ENCODE measurements at regions not wholly inside any gene's neighbourhood (a gene's known extent, or its start where the extent isn't known, plus 50 kb on each side); places are given as distances from the start of the nearest gene placed in this dataset.

DNA sequence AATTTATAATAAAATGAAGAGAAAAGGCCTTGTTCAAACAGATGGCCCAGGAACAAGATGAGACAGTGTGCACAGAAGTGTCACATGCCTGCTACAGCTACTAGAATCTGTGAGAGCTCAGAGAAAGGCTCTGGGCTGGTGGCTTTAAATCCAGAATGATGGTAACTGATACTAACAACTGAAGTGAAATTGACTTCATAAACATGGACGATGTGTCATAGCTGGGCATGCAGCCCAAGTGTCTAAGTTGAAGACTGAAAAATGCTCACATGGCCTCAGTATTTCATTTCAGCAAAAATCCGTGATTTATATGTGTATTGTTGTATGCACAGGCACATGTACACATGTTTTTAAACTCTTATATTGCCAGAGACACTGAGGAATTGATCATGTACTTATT is 208.3 kb upstream of the RUNX1 start:
- Histone ChIP-seq H3K4me1 (ENCODE audit: control insufficient read depth, insufficient read depth, low read length, unreplicated experiment) (peaks cover 54% of the 10 kb centered on the region), H2AFZ (ENCODE audit: low read length, unreplicated experiment) (peak overlapping the region; percentile 67), H3K27me3 (ENCODE audit: insufficient read depth, low read length) (no peaks in the 10 kb centered on the region), H3K79me2 (ENCODE audit: control insufficient read depth, insufficient read depth, low read length, unreplicated experiment) (no peaks in the 10 kb centered on the region), H3K4me3 (ENCODE audit: low read depth, low read length) (peak overlapping the region; percentile 51), H3K36me3 (ENCODE audit: insufficient read depth, low read length) (no peaks in the 10 kb centered on the region), H3K27ac (ENCODE audit: low read depth, low read length) (peak overlapping the region; percentile 95)

DNA sequence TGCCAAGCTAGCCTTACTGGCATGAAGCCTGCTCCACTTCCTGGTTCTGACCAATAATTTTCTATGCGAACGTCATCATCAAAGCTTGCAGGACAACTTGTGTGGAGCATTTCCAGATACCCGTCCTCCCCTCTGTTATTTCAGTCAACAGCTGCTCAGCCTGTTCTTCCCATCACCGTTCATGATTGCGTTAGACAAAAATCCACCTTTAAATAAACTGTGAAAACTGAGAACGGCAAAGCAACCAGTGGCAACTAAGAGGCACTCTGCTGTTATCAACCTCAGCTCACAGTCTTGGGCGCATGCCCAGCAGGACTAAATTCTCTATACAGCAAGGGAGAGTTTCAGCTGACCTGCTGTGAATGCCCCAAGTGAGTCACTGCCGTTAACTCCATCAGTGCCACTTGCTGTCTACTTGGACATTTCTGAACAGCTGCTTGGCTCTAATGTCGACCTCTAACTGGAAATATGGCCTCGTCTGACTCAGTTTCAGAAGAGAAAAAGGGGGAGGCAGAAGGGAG is 207.4 kb upstream of the RUNX1 start:
- Histone ChIP-seq H3K27me3 (ENCODE audit: insufficient read depth, low read length) (no peaks in the 10 kb centered on the region), H2AFZ (ENCODE audit: low read length, unreplicated experiment) (peak overlapping the region; percentile 55), H3K27ac (ENCODE audit: low read depth, low read length) (peak overlapping the region; percentile 95), H3K4me1 (ENCODE audit: control insufficient read depth, insufficient read depth, low read length, unreplicated experiment) (peaks cover 55% of the 10 kb centered on the region), H3K4me3 (ENCODE audit: low read depth, low read length) (peak overlapping the region; percentile 51), H3K36me3 (ENCODE audit: insufficient read depth, low read length) (no peaks in the 10 kb centered on the region), H3K79me2 (ENCODE audit: control insufficient read depth, insufficient read depth, low read length, unreplicated experiment) (no peaks in the 10 kb centered on the region)

DNA sequence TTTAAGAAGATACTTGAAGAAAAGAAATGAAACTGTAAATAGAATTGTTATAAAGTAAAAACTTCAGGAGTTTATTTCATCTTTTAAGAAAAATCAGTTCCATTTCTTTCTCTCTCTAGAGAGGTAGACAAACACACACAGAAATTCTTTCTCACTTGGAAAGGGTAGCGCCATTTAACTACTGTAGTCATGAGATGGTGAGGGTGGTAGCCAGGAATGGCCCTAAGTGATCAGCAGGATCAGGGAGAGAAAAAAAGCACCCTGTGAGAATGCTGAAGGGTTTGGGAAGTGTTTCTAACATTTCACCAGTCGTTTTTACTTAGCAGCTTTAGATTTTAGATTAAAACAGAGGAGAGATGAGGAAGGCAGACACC is 205.7 kb upstream of the RUNX1 start:
- Histone ChIP-seq H3K27me3 (ENCODE audit: insufficient read depth, low read length) (no peaks in the 10 kb centered on the region), H3K36me3 (ENCODE audit: insufficient read depth, low read length) (no peaks in the 10 kb centered on the region), H3K4me1 (ENCODE audit: control insufficient read depth, insufficient read depth, low read length, unreplicated experiment) (peaks cover 55% of the 10 kb centered on the region), H2AFZ (ENCODE audit: low read length, unreplicated experiment) (peak overlapping the region; percentile 55), H3K4me3 (ENCODE audit: low read depth, low read length) (no peak overlapping the region), H3K27ac (ENCODE audit: low read depth, low read length) (peak overlapping the region; percentile 95), H3K79me2 (ENCODE audit: control insufficient read depth, insufficient read depth, low read length, unreplicated experiment) (no peaks in the 10 kb centered on the region)

- peak overlapping the region; percentile 95 for H3K27ac ChIP-seq (ENCODE audit: low read depth, low read length)
- no peaks in the 10 kb centered on the region for H3K36me3 ChIP-seq (ENCODE audit: insufficient read depth, low read length)
- peaks cover 55% of the 10 kb centered on the region for H3K4me1 ChIP-seq (ENCODE audit: control insufficient read depth, insufficient read depth, low read length, unreplicated experiment)
- H3K79me2 ChIP-seq (ENCODE audit: control insufficient read depth, insufficient read depth, low read length, unreplicated experiment), result no peaks in the 10 kb centered on the region
- no peak overlapping the region for H3K4me3 ChIP-seq (ENCODE audit: low read depth, low read length)
- no peak overlapping the region for H2AFZ ChIP-seq (ENCODE audit: low read length, unreplicated experiment)
- H3K27me3 ChIP-seq (ENCODE audit: insufficient read depth, low read length), result no peaks in the 10 kb centered on the region
These were observed 205.1 kb upstream of the RUNX1 start for GRCh38 chr21:35254006-35254764.

- H3K27me3 ChIP-seq (ENCODE audit: insufficient read depth, low read length), result no peaks in the 10 kb centered on the region
- no peak overlapping the region for H3K4me3 ChIP-seq (ENCODE audit: low read depth, low read length)
- H2AFZ ChIP-seq (ENCODE audit: low read length, unreplicated experiment), result no peak overlapping the region
- no peaks in the 10 kb centered on the region for H3K79me2 ChIP-seq (ENCODE audit: control insufficient read depth, insufficient read depth, low read length, unreplicated experiment)
- no peaks in the 10 kb centered on the region for H3K36me3 ChIP-seq (ENCODE audit: insufficient read depth, low read length)
- 0 out of 2 replicates have a peak overlapping the region, but pooled peaks have one; percentile 3 for H3K27ac ChIP-seq (ENCODE audit: low read depth, low read length)
- peaks cover 51% of the 10 kb centered on the region for H3K4me1 ChIP-seq (ENCODE audit: control insufficient read depth, insufficient read depth, low read length, unreplicated experiment)
These were observed 203.7 kb upstream of the RUNX1 start for GRCh38 chr21:35252831-35253230.

DNA sequence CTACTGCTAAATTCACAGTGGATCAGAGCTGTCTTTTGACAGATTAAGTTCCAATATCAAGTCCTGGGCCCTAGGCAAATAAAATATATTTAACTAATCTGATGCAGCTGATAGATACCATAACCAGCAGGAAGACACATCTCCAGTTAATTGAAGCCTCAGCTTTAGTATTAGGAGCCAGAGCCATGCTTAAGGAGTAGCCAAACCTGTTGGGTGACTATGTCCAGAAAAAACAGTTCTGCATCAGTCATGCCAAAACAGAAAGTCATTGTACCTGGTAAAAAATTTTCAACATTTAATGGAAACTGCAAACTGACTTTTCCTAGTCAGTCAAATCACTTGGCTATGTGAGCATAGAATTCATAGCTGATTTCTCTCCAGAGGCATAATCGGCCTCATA is 200.5 kb upstream of the RUNX1 start:
- no peak overlapping the region for H2AFZ ChIP-seq (ENCODE audit: low read length, unreplicated experiment)
- no peak overlapping the region for H3K27ac ChIP-seq (ENCODE audit: low read depth, low read length)
- H3K36me3 ChIP-seq (ENCODE audit: insufficient read depth, low read length), result no peaks in the 10 kb centered on the region
- no peaks in the 10 kb centered on the region for H3K27me3 ChIP-seq (ENCODE audit: insufficient read depth, low read length)
- no peak overlapping the region for H3K4me3 ChIP-seq (ENCODE audit: low read depth, low read length)
- peaks cover 26% of the 10 kb centered on the region for H3K4me1 ChIP-seq (ENCODE audit: control insufficient read depth, insufficient read depth, low read length, unreplicated experiment)
- no peaks in the 10 kb centered on the region for H3K79me2 ChIP-seq (ENCODE audit: control insufficient read depth, insufficient read depth, low read length, unreplicated experiment)

DNA sequence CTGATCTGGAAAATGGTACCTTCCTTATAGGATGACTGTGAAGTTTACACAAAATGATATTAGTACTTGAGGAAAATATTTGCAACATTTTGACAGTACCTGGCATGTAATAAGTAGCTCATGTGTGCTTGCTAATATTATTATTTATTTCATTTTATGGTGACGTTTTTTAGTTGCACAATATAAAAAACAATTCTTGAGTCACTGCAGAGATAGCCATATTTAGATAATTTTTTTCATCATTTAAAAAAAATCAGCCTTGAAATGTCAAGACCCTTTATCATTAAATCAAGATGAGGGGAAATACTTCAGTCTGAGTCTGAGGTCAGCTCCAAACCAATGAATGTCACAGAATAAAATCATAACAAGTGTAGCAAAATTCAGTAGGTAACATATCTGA is 196.8 kb upstream of the RUNX1 start:
- no peak overlapping the region for H3K27ac ChIP-seq (ENCODE audit: low read depth, low read length)
- no peaks in the 10 kb centered on the region for H3K36me3 ChIP-seq (ENCODE audit: insufficient read depth, low read length)
- no peak overlapping the region for H3K4me3 ChIP-seq (ENCODE audit: low read depth, low read length)
- H3K4me1 ChIP-seq (ENCODE audit: control insufficient read depth, insufficient read depth, low read length, unreplicated experiment), result peaks cover 6% of the 10 kb centered on the region
- H3K27me3 ChIP-seq (ENCODE audit: insufficient read depth, low read length), result no peaks in the 10 kb centered on the region
- no peaks in the 10 kb centered on the region for H3K79me2 ChIP-seq (ENCODE audit: control insufficient read depth, insufficient read depth, low read length, unreplicated experiment)
- no peak overlapping the region for H2AFZ ChIP-seq (ENCODE audit: low read length, unreplicated experiment)

DNA sequence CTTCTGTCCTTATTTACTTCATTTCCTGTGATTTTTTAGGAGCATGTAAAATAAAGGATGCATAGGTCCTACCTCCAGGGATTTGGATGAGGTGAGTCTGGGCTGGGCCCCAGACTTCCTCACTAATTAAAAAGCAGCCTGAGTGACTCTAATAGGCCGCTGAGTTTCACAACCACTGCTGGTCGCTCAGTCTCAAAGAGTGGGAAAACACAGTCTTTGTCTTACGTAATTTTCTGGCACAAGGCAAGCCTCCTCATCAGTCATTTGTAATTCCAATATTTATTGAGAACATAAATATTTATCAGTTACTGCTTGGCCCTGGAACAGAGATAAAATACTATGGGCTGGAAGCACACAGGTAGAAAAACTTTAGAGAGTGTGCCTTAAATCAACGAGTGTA is 195.4 kb upstream of the RUNX1 start:
- Histone ChIP-seq H3K27me3 (ENCODE audit: insufficient read depth, low read length) (no peaks in the 10 kb centered on the region), H3K36me3 (ENCODE audit: insufficient read depth, low read length) (no peaks in the 10 kb centered on the region), H3K4me3 (ENCODE audit: low read depth, low read length) (no peak overlapping the region), H2AFZ (ENCODE audit: low read length, unreplicated experiment) (no peak overlapping the region), H3K27ac (ENCODE audit: low read depth, low read length) (no peak overlapping the region), H3K4me1 (ENCODE audit: control insufficient read depth, insufficient read depth, low read length, unreplicated experiment) (peaks cover 13% of the 10 kb centered on the region), H3K79me2 (ENCODE audit: control insufficient read depth, insufficient read depth, low read length, unreplicated experiment) (no peaks in the 10 kb centered on the region)

- H3K27me3 ChIP-seq (ENCODE audit: insufficient read depth, low read length), result no peaks in the 10 kb centered on the region
- H3K27ac ChIP-seq (ENCODE audit: low read depth, low read length), result no peak overlapping the region
- no peaks in the 10 kb centered on the region for H3K79me2 ChIP-seq (ENCODE audit: control insufficient read depth, insufficient read depth, low read length, unreplicated experiment)
- H3K4me3 ChIP-seq (ENCODE audit: low read depth, low read length), result no peak overlapping the region
- H2AFZ ChIP-seq (ENCODE audit: low read length, unreplicated experiment), result no peak overlapping the region
- H3K4me1 ChIP-seq (ENCODE audit: control insufficient read depth, insufficient read depth, low read length, unreplicated experiment), result peaks cover 18% of the 10 kb centered on the region
- no peaks in the 10 kb centered on the region for H3K36me3 ChIP-seq (ENCODE audit: insufficient read depth, low read length)
These were observed 194.1 kb upstream of the RUNX1 start for GRCh38 chr21:35243171-35243570.

- H3K27me3 ChIP-seq (ENCODE audit: insufficient read depth, low read length), result no peaks in the 10 kb centered on the region
- H3K27ac ChIP-seq (ENCODE audit: low read depth, low read length), result no peak overlapping the region
- no peaks in the 10 kb centered on the region for H3K36me3 ChIP-seq (ENCODE audit: insufficient read depth, low read length)
- peak overlapping the region; percentile 59; the same call in 1 of the 2 replicates for H3K4me3 ChIP-seq (ENCODE audit: low read depth, low read length)
- H3K4me1 ChIP-seq (ENCODE audit: control insufficient read depth, insufficient read depth, low read length, unreplicated experiment), result peaks cover 17% of the 10 kb centered on the region
- H2AFZ ChIP-seq (ENCODE audit: low read length, unreplicated experiment), result peak overlapping the region; percentile 86
- H3K79me2 ChIP-seq (ENCODE audit: control insufficient read depth, insufficient read depth, low read length, unreplicated experiment), result no peaks in the 10 kb centered on the region
These were observed 190.7 kb upstream of the RUNX1 start for GRCh38 chr21:35239811-35240219.

- H3K79me2 ChIP-seq (ENCODE audit: control insufficient read depth, insufficient read depth, low read length, unreplicated experiment), result no peaks in the 10 kb centered on the region
- H3K27ac ChIP-seq (ENCODE audit: low read depth, low read length), result no peak overlapping the region
- no peaks in the 10 kb centered on the region for H3K27me3 ChIP-seq (ENCODE audit: insufficient read depth, low read length)
- peaks cover 13% of the 10 kb centered on the region for H3K4me1 ChIP-seq (ENCODE audit: control insufficient read depth, insufficient read depth, low read length, unreplicated experiment)
- H3K36me3 ChIP-seq (ENCODE audit: insufficient read depth, low read length), result no peaks in the 10 kb centered on the region
- H3K4me3 ChIP-seq (ENCODE audit: low read depth, low read length), result no peak overlapping the region
- H2AFZ ChIP-seq (ENCODE audit: low read length, unreplicated experiment), result no peak overlapping the region
These were observed 189.0 kb upstream of the RUNX1 start for GRCh38 chr21:35238119-35238518.

Measured in ACC112 (cell line).